ENCODE measurements at regions not wholly inside any gene's neighbourhood (a gene's known extent, or its start where the extent isn't known, plus 50 kb on each side); places are given as distances from the start of the nearest gene placed in this dataset.

DNA sequence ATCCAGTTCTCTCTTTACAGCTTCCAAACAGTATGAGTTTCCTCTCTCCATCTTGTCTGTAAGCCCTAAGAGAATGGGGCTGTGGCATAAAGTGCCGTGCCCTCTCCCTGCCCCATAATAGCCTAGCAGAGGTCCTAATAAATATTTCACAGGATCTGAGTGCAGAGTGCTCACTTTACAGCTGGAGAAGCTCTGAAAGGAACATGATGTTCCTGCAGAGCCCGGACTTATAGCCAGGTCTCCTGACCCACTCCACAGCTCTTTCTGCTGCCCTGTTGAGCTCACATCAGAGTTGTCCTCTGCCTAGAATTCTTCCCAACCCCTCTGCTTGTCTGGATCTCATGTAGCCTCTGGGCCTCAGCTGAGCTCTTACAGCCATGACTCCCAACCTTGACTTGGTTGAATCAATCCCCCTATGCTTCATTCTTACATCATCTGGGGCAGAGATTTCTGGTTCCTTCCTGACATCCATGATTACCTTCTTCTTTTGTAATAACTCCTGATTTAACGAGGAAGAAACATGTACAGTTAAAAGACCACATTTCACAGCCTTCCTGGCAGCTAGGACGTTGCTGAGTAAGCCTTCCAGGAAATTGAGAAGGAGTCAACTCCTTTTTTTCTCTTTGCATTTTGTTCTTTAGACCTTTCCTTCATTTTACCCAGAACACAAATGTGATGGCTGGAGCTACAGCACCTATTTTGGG, 135.3 kb downstream of the RPLP1 start:
- TF ChIP-seq POLR2A (IDR thresholded peaks at IDR 0.05; ENCODE audit: low read length) (no peak), GATA1 (IDR thresholded peaks at IDR 0.05; ENCODE audit: low read depth, low read length) (no peak)
